Stimulated activated CD4-positive, alpha-beta T cell treated with anti-CD3 and anti-CD28 coated beads, TNF-alpha, amount 100 ng/mL, for 24 hours (primary cell): ENCODE measurements at regions not wholly inside any gene's neighbourhood (a gene's known extent, or its start where the extent isn't known, plus 50 kb on each side); places are given as distances from the start of the nearest gene placed in this dataset.

Experiments used
- DNase-seq, 3 experiments: peaks; one replicate each; pipeline ENCODE4 v3.0.0-alpha.2; 2020; ENCODE audit warnings: low read depth in 3 of 3

DNA sequence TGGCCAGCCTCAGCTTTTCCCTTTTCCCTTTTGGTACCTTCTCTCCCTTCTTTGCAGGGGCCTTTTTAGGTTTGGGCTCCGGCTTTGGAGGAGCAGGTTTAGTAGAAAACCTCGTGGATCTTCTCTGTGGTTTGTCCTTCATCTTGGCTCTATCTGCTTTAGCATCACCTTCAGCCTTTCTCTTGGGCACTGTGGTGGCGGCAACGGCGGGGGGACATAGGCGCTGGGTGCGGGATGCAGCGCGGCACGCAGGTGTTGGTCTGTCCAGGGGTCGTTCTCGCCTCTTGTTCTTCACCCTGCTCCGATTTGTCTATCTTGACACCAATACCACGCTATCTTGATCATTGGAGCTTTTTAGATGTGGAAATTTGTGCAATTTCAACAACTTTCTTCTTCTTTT is 64.5 kb upstream of the SMAD3 start:
- DNase-seq: no peak

GRCh38 chr15:67002368-67002767 is 63.0 kb upstream of the SMAD3 start:
- DNase-seq: no peak

- DNase-seq: no peak
Measured at GRCh38 chr15:67003586-67003985, 61.8 kb upstream of the SMAD3 start.

DNA sequence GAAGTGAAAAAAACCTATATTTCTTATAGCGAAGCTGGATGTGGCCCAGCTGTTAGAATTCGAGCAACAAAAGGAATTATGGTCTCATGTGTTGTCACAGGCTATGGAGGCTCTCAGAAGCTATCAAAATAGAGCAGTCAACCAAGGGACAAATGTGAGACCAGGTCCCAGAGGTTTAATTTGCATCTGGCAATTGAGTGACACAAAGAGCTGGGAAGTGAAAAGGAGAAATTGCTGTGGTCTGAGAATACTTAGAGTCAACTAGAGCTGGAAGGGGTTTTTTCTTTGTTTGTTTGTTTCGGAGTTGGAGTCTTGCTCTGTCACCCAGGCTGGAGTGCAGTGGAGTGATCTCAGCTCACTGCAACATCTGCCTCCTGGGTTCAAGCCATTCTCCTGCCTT is 61.3 kb upstream of the SMAD3 start:
- DNase-seq: no peak

DNA sequence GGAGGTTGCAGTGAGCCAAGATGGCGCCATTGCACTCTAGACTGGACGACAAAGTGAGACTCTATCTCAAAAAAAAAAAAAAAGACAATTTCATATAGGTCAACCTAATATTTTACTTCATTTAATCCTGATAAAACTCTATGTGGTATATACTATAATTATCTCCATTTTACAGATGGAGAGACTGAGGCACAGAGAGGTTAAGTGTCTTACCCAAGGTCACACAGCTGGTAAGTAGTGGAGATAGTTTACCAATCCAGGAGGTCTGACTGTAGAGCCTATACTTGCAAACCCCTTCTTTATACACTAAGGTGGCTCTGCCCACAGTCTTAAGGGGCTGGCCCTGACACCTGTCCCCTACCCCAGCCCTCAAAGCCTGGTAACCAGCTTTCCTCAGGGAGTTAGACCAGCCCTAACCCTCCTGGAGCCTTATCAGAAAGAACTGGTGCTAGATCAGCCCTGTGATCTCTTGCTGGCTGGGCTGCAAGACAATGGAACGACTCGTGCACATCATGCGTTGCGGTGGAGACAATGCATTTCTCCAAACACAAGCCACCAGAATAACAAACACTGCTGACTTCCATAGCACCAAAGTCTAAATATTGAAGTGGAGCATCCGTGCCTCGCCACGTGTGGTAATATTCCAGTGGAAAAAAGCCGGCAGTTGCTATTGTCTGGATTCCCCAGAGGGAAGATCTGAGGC is 60.0 kb upstream of the SMAD3 start:
- no peak for DNase-seq

DNA sequence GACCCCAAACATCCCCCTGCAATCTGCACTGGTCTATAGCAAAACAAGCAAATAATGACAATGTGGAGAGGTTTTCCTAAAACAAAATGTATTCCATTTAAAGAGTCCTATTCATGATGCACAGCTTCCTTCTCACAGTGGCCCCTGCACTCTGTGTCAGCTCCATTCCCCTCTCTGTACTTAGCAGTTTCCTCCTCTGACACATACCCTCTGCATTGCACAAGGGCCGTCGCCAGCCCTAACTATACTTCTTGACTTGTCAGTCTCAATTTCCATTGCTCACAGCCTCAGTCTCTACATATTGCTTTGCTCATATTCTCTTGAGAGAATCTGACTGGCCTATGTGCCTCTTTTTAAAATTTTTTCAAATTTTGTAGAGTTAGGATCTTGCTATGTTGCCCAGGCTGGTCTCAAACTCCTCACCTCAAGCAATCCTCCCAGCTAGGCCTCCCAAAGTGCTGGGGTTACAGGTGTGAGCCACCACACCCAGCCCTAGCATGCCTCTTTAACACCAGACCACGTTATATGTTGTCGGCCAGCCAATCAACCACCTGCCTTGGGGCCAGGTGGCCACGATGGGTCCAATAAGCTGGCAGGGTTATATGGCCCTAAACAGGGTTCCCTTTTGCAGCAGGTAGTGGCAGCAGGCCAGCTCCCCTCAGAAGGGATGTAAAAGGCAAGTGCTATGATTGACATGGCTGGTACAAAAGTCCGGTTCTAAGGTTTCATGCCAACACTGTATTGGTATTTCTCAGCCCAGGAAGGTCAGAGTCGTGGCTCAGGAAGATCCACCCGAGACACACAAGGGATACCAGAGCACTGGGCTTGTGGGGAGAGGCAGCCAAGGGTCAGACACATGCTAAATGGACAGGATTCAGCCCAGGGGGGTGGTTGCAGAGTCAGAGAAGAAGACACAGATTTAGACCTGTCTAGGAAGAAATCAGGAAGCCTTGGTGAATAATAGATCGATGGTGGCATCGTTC is 59.0 kb upstream of the SMAD3 start:
- DNase-seq: no peak

- DNase-seq: no peak
Measured at GRCh38 chr15:67009576-67010569, 55.5 kb upstream of the SMAD3 start.

DNA sequence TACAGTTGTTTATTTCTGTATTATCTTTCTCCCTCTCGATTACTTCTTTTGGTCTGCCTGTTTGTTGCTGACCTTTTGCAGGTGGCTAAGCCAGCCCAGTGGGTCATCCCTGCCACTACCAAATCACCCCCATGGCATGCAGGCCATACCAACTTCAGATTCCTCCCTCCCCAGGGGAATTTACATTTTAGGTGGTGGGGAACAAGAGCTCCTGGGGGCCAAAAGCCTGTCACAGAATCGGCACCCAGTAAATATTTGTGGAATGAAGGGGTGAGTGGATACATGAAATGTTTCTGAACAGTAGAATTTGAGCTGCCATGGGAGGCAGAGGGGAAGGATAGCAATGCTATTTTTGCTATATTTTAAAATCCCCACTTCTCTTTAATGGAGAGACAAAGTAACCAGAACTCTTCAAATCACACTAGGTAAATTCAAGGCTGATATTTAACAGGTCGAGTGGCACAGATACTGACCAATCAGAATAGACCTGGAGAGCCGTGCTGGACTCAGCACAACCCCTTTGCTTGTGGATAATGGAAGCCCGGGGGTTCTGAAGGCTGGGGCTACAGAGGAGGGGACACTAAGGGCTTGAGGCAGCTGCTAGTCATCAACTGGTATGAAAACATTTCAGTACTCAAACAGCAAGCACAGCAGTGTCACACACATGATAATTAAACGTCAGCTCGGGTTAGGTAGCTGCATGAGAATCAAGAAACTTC is 54.3 kb upstream of the SMAD3 start:
- DNase-seq: no peak

- no peak for DNase-seq
Measured at GRCh38 chr15:67011617-67012005, 53.8 kb upstream of the SMAD3 start.

DNA sequence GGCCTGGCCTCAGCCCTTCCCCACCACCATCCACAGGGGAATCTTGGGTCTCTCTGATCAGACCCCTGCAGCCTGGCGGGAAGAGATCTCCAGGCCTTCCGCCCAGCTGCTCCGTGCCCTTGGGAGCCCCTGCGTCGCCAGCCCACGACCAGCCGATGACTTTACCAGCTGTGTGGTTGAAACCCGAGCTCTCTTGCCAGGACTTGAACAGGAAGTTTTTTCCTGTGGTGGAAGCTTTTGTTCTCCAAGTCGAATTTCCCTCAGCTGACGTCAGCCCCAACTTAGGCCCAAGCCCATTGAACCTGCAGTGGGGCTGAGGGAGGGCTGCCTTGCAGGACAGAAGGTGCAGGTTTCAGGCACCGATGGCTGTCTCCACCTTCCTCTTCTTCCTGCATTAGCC is 51.7 kb upstream of the SMAD3 start:
- DNase-seq: no peak
